ENCODE measurements at regions not wholly inside any gene's neighbourhood (a gene's known extent, or its start where the extent isn't known, plus 50 kb on each side); places are given as distances from the start of the nearest gene placed in this dataset.

GRCh38 chr12:127374447-127374846 is 892.5 kb upstream of the TMEM132C start:
- H3K27ac ChIP-seq, result no peak overlapping the region
- no peak overlapping the region for H2AFZ ChIP-seq
- POLR2A ChIA-PET (ENCODE audit: unreplicated experiment), result no interaction called here
- TF ChIP-seq CTCF (conservative IDR thresholded peaks at IDR 0.05) (no peak), EZH2 (IDR thresholded peaks at IDR 0.05; ENCODE audit: low read depth) (no peak)
- H3K4me3 ChIP-seq, result no peak overlapping the region
- DNase-seq, result no peak
- H4K20me1 ChIP-seq (ENCODE audit: insufficient read depth), result no peaks in the 10 kb centered on the region
- intact Hi-C loops (cut with micrococcal nuclease; ENCODE audit: unreplicated experiment), result no loop called here
- no peaks in the 10 kb centered on the region for H3K79me2 ChIP-seq (ENCODE audit: low read depth)
- no peaks in the 10 kb centered on the region for H3K4me1 ChIP-seq (replicated peaks; ENCODE audit: insufficient read depth)
- CTCF ChIA-PET, result no interaction called here
- no peaks in the 10 kb centered on the region for H3K27me3 ChIP-seq (ENCODE audit: insufficient read depth, low read depth)
- H3K36me3 ChIP-seq (ENCODE audit: low read depth), result no peaks in the 10 kb centered on the region
- BruUV-seq (replicated peaks), result no TSS peak
- H3K4me2 ChIP-seq, result no peak overlapping the region
- no peaks in the 10 kb centered on the region for H3K9me2 ChIP-seq (ENCODE audit: insufficient read depth)
- no peaks in the 10 kb centered on the region for H3F3A ChIP-seq (ENCODE audit: insufficient read depth, low read depth)
- H3K9me3 ChIP-seq (ENCODE audit: insufficient read depth, low read depth), result no peaks in the 10 kb centered on the region

- BruUV-seq (replicated peaks), result no TSS peak
- ChIA-PET CTCF (interaction anchor here (0.6 to 0.9 kb wide), 2 partner anchors 273 to 605 kb away, joined by 3 read pairs; no protein-coding TSS in a partner anchor), POLR2A (ENCODE audit: unreplicated experiment) (interaction anchor here (0.6 to 0.7 kb wide), 2 partner anchors 228 to 609 kb away, joined by 7 to 8 read pairs; no protein-coding TSS in a partner anchor)
- no peaks in the 10 kb centered on the region for H3F3A ChIP-seq (ENCODE audit: insufficient read depth, low read depth)
- no peaks in the 10 kb centered on the region for H3K4me1 ChIP-seq (replicated peaks; ENCODE audit: insufficient read depth)
- H3K27ac ChIP-seq, result no peak overlapping the region
- H3K9me2 ChIP-seq (ENCODE audit: insufficient read depth), result no peaks in the 10 kb centered on the region
- H2AFZ ChIP-seq, result 0 out of 2 replicates have a peak overlapping the region, but pooled peaks have one; percentile 13
- peak overlapping the region; percentile 72 for H3K4me2 ChIP-seq
- intact Hi-C loops (cut with micrococcal nuclease; ENCODE audit: unreplicated experiment), result loop anchor here (2.0 to 5.0 kb wide), 2 partner anchors 272 to 599 kb away; no protein-coding TSS in a partner anchor
- H4K20me1 ChIP-seq (ENCODE audit: insufficient read depth), result no peaks in the 10 kb centered on the region
- H3K27me3 ChIP-seq (ENCODE audit: insufficient read depth, low read depth), result 0 out of 2 replicates have a peak, but pooled peaks cover 1% of the 10 kb centered on the region
- no peaks in the 10 kb centered on the region for H3K9me3 ChIP-seq (ENCODE audit: insufficient read depth, low read depth)
- H3K4me3 ChIP-seq, result peak overlapping the region; percentile 35; the same call in 1 of the 2 replicates
- TF ChIP-seq CTCF (conservative IDR thresholded peaks at IDR 0.05) (peak; percentile 88), EZH2 (IDR thresholded peaks at IDR 0.05; ENCODE audit: low read depth) (no peak)
- no peaks in the 10 kb centered on the region for H3K36me3 ChIP-seq (ENCODE audit: low read depth)
- H3K79me2 ChIP-seq (ENCODE audit: low read depth), result no peaks in the 10 kb centered on the region
- peak in 1 of 2 experiments; percentile 50 for DNase-seq
Measured at GRCh38 chr12:127381043-127381668, 885.8 kb upstream of the TMEM132C start.

GRCh38 chr12:127381681-127382080 is 885.3 kb upstream of the TMEM132C start:
- TF ChIP-seq EZH2 (IDR thresholded peaks at IDR 0.05; ENCODE audit: low read depth), result no peak
- H3K79me2 ChIP-seq (ENCODE audit: low read depth), result no peaks in the 10 kb centered on the region
- 0 out of 2 replicates have a peak, but pooled peaks cover 5% of the 10 kb centered on the region for H3K27me3 ChIP-seq (ENCODE audit: insufficient read depth, low read depth)
- H4K20me1 ChIP-seq (ENCODE audit: insufficient read depth), result no peaks in the 10 kb centered on the region
- POLR2A ChIA-PET (ENCODE audit: unreplicated experiment), result interaction anchor here (0.6 to 0.7 kb wide), 2 partner anchors 228 to 609 kb away, joined by 7 to 8 read pairs; no protein-coding TSS in a partner anchor
- H3K27ac ChIP-seq, result no peak overlapping the region
- no TSS peak for BruUV-seq (replicated peaks)
- no peaks in the 10 kb centered on the region for H3K4me1 ChIP-seq (replicated peaks; ENCODE audit: insufficient read depth)
- no peak overlapping the region for H3K4me3 ChIP-seq
- DNase-seq, result no peak
- no peak overlapping the region for H3K4me2 ChIP-seq
- intact Hi-C loops (cut with micrococcal nuclease; ENCODE audit: unreplicated experiment), result loop anchor here (2.0 to 5.0 kb wide), 2 partner anchors 273 to 599 kb away; no protein-coding TSS in a partner anchor
- no peaks in the 10 kb centered on the region for H3K36me3 ChIP-seq (ENCODE audit: low read depth)
- no peaks in the 10 kb centered on the region for H3K9me2 ChIP-seq (ENCODE audit: insufficient read depth)
- H3F3A ChIP-seq (ENCODE audit: insufficient read depth, low read depth), result no peaks in the 10 kb centered on the region
- no peak overlapping the region for H2AFZ ChIP-seq
- H3K9me3 ChIP-seq (ENCODE audit: insufficient read depth, low read depth), result no peaks in the 10 kb centered on the region
- CTCF ChIA-PET, result interaction anchor here (0.6 to 0.9 kb wide), 3 partner anchors 126 to 606 kb away, joined by 3 to 5 read pairs (median 3); no protein-coding TSS in a partner anchor
